Neural cell (in vitro differentiated cells): ENCODE measurements at regions not wholly inside any gene's neighbourhood (a gene's known extent, or its start where the extent isn't known, plus 50 kb on each side); places are given as distances from the start of the nearest gene placed in this dataset.
"Not testable (repeated sequence)": the region's sequence is repeated elsewhere in the genome, so short reads cannot be mapped to it uniquely, and the experiment has no call there.

ENCODE experiments used
- CTCF ChIP-seq: fragments of 450-650 bp; IDR thresholded peaks from 2 replicates; pipeline ENCODE4 v1.5.1; 2014; ENCODE audit warnings: antibody characterized with exemption, mild to moderate bottlenecking, moderate library complexity; ENCODE audit not compliant: poor library complexity, severe bottlenecking
- EP300 ChIP-seq: fragments of 450-650 bp; conservative IDR thresholded peaks from 2 replicates; pipeline ENCODE4 v1.6.1; 2014; ENCODE audit warnings: antibody characterized with exemption, mild to moderate bottlenecking, moderate library complexity; ENCODE audit not compliant: poor library complexity, severe bottlenecking
- EZH2 ChIP-seq: fragments of 200-600, 300-800 bp; shearing (Covaris generic), sonication (generic); IDR thresholded peaks from 2 replicates; pipeline ENCODE4 v1.6.1; 2014; ENCODE audit warnings: antibody characterized with exemption, low read length, borderline replicate concordance, mild to moderate bottlenecking; ENCODE audit not compliant: insufficient read depth, poor library complexity, severe bottlenecking
- TAF1 ChIP-seq: IDR thresholded peaks from 2 replicates; pipeline ENCODE4 v1.6.1; 2012; ENCODE audit warnings: low read depth
- TF ChIP-seq, protein P1 (sequence below): IDR thresholded peaks from 2 replicates; pipeline ENCODE4 v1.6.1; 2012; ENCODE audit warnings: borderline replicate concordance

DNA sequence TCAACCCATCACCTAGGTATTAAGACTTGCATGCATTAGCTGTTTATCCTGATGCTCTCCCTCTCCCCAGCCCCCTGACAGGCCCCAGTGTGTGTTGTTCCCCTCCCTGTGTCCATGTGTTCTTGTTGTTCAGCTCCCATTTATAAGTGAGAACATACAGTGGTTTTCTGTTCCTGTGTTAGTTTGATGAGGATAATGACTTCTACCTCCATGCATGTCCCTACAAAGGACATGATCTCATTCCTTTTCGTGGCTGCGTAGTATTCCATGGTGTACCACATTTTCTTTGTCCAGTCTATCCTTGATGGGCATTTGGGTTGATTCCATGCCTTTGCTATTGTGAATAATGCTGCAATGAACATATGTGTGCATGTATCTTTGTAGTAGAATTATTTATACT, 578.3 kb downstream of the ZNF608 start:
- TF ChIP-seq TAF1, CTCF, EP300, EZH2: not testable (repeated sequence)
- TF ChIP-seq, protein P1, sequence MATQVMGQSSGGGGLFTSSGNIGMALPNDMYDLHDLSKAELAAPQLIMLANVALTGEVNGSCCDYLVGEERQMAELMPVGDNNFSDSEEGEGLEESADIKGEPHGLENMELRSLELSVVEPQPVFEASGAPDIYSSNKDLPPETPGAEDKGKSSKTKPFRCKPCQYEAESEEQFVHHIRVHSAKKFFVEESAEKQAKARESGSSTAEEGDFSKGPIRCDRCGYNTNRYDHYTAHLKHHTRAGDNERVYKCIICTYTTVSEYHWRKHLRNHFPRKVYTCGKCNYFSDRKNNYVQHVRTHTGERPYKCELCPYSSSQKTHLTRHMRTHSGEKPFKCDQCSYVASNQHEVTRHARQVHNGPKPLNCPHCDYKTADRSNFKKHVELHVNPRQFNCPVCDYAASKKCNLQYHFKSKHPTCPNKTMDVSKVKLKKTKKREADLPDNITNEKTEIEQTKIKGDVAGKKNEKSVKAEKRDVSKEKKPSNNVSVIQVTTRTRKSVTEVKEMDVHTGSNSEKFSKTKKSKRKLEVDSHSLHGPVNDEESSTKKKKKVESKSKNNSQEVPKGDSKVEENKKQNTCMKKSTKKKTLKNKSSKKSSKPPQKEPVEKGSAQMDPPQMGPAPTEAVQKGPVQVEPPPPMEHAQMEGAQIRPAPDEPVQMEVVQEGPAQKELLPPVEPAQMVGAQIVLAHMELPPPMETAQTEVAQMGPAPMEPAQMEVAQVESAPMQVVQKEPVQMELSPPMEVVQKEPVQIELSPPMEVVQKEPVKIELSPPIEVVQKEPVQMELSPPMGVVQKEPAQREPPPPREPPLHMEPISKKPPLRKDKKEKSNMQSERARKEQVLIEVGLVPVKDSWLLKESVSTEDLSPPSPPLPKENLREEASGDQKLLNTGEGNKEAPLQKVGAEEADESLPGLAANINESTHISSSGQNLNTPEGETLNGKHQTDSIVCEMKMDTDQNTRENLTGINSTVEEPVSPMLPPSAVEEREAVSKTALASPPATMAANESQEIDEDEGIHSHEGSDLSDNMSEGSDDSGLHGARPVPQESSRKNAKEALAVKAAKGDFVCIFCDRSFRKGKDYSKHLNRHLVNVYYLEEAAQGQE: not testable (repeated sequence)
